DND-41 (cell line): ENCODE measurements at regions not wholly inside any gene's neighbourhood (a gene's known extent, or its start where the extent isn't known, plus 50 kb on each side); places are given as distances from the start of the nearest gene placed in this dataset.

Experiments used
- ATAC-seq: fragments of 200-7000 bp; cut with Tn5 transposase; 3 replicates; pipeline ENCODE4 v1.9.1; 2021; ENCODE audit warnings: low read depth; ENCODE audit not compliant: insufficient read depth
- DNase-seq: peaks from one replicate; pipeline ENCODE4 v3.0.0-alpha.2; 2020
- H2AFZ ChIP-seq: 2 replicates; pipeline ENCODE4 v1.6.0; 2012; ENCODE audit warnings: low read depth, low read length
- H3K27ac ChIP-seq: 2 replicates; pipeline ENCODE4 v1.5.1; 2012; ENCODE audit warnings: low read length, inconsistent platforms
- H3K27me3 ChIP-seq: fragments of 200-600 bp; sonication (generic); 2 replicates; pipeline ENCODE4 v1.6.0; 2012; ENCODE audit warnings: low read length, mild to moderate bottlenecking, inconsistent platforms; ENCODE audit not compliant: insufficient read depth, poor library complexity
- H3K36me3 ChIP-seq: 2 replicates; pipeline ENCODE4 v1.5.1; 2012; ENCODE audit warnings: low read length, inconsistent platforms; ENCODE audit not compliant: insufficient read depth
- H3K4me1 ChIP-seq: 2 replicates; pipeline ENCODE4 v1.5.1; 2012; ENCODE audit warnings: mild to moderate bottlenecking, low read length; ENCODE audit not compliant: insufficient read depth
- H3K4me2 ChIP-seq: 2 replicates; pipeline ENCODE4 v1.6.0; 2012; ENCODE audit warnings: mild to moderate bottlenecking, moderate library complexity, low read length, inconsistent platforms; ENCODE audit not compliant: insufficient read depth
- H3K4me3 ChIP-seq, 2 experiments: fragments of 200-600 bp in 1 of 2; shearing (Covaris generic) in 1 of 2; 2 replicates each; pipeline ENCODE4 v1.5.1; 2012 to 2016; ENCODE audit warnings: inconsistent platforms in 2 of 2, low read length in 2 of 2, mild to moderate bottlenecking in 2 of 2, low read depth in 1 of 2, moderate library complexity in 1 of 2
- H3K79me2 ChIP-seq: 2 replicates; pipeline ENCODE4 v1.6.0; 2012; ENCODE audit warnings: low read length, inconsistent platforms; ENCODE audit not compliant: insufficient read depth
- H3K9ac ChIP-seq: 2 replicates; pipeline ENCODE4 v1.6.0; 2012; ENCODE audit warnings: low read depth, mild to moderate bottlenecking, inconsistent platforms, low read length, moderate library complexity
- H3K9me3 ChIP-seq: 2 replicates; pipeline ENCODE4 v1.5.1; 2012; ENCODE audit warnings: low read length, moderate library complexity, mild to moderate bottlenecking, inconsistent platforms; ENCODE audit not compliant: insufficient read depth, severe bottlenecking
- H4K20me1 ChIP-seq: 2 replicates; pipeline ENCODE4 v1.6.0; 2012; ENCODE audit warnings: low read length; ENCODE audit not compliant: insufficient read depth
- CTCF ChIP-seq: IDR thresholded peaks from 2 replicates; pipeline ENCODE4 v1.5.1; 2012; ENCODE audit warnings: borderline replicate concordance, low read length, moderate library complexity, mild to moderate bottlenecking; ENCODE audit not compliant: poor library complexity, severe bottlenecking; ENCODE audit errors: extremely low read depth
- EZH2 ChIP-seq: IDR thresholded peaks from 3 replicates; pipeline ENCODE4 v1.6.1; 2012; ENCODE audit warnings: borderline replicate concordance, low read depth, mild to moderate bottlenecking, moderate library complexity, low read length, inconsistent platforms; ENCODE audit not compliant: severe bottlenecking

- Histone ChIP-seq H3K4me3 (no peak overlapping the region), H3K4me2 (no peak overlapping the region), H3K9me3 (no peaks in the 10 kb centered on the region), H3K9ac (no peak overlapping the region), H2AFZ (no peak overlapping the region), H3K27ac (no peak overlapping the region), H3K79me2 (no peaks in the 10 kb centered on the region), H3K27me3 (no peaks in the 10 kb centered on the region), H4K20me1 (no peaks in the 10 kb centered on the region), H3K36me3 (no peaks in the 10 kb centered on the region), H3K4me1 (peaks cover 13% of the 10 kb centered on the region; the same call in 1 of the 2 replicates)
- no peak for DNase-seq
- TF ChIP-seq CTCF, result no peak
- no peak for TF ChIP-seq EZH2
- no peak for ATAC-seq
These were observed 211.2 kb downstream of the GADD45G start for GRCh38 chr9:89815903-89816573.

- no peak for DNase-seq
- no peak overlapping the region for H3K4me2 ChIP-seq
- H4K20me1 ChIP-seq, result no peaks in the 10 kb centered on the region
- H3K36me3 ChIP-seq, result no peaks in the 10 kb centered on the region
- H3K27ac ChIP-seq, result no peak overlapping the region
- no peak for TF ChIP-seq CTCF
- TF ChIP-seq EZH2, result no peak
- H3K9ac ChIP-seq, result no peak overlapping the region
- H3K79me2 ChIP-seq, result no peaks in the 10 kb centered on the region
- H3K27me3 ChIP-seq, result no peaks in the 10 kb centered on the region
- H3K4me1 ChIP-seq, result peaks cover 8% of the 10 kb centered on the region; the same call in 1 of the 2 replicates
- H2AFZ ChIP-seq, result no peak overlapping the region
- no peaks in the 10 kb centered on the region for H3K9me3 ChIP-seq
- no peak for ATAC-seq
- no peak overlapping the region for H3K4me3 ChIP-seq
These were observed 212.5 kb downstream of the GADD45G start for GRCh38 chr9:89817151-89817950.

- Histone ChIP-seq H3K27ac (no peak overlapping the region), H3K36me3 (no peaks in the 10 kb centered on the region), H3K4me1 (no peaks in the 10 kb centered on the region), H3K27me3 (no peaks in the 10 kb centered on the region), H3K4me3 (no peak overlapping the region), H3K9me3 (no peaks in the 10 kb centered on the region), H3K9ac (no peak overlapping the region), H2AFZ (no peak overlapping the region), H3K79me2 (no peaks in the 10 kb centered on the region), H4K20me1 (no peaks in the 10 kb centered on the region), H3K4me2 (no peak overlapping the region)
- no peak for TF ChIP-seq CTCF
- no peak for TF ChIP-seq EZH2
- ATAC-seq (no peak), DNase-seq (no peak)
These were observed 215.5 kb downstream of the GADD45G start for GRCh38 chr9:89820337-89820736.
